ENCODE measurements at regions not wholly inside any gene's neighbourhood (a gene's known extent, or its start where the extent isn't known, plus 50 kb on each side); places are given as distances from the start of the nearest gene placed in this dataset.

DNA sequence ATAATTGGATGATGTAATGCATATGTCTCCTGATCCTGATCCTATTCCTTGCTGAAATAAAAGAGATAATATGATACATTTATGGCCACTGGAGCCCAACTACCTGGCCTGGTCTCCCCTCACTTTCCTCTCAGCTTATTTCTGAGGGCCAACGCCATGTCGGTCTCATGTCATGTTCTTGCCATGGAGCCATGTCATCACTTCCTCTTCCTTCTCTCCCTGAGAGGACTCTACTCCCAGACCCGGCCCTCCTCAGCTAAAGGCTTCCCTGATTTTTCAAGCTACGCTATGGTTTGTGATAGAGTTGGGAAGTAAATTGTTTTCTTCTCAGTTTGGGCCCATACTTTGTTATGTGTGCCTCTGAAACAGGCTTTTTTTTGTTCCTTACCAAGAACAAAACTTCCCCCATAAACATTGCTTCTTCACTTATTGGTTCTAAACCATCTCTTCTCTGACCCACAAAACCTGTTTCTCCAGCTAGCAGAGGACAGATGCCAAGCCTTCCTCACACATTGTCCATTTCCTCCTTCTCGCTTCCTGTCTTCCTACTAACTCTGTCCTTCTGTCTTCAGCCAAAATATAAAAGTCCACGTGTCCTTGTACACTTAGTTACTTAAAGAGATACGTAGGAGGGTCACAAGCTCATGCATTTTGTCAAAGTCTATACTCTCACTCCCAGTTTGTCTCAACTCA lies 319.9 kb upstream of the DACH1 start:
- TF ChIP-seq CTCF (IDR thresholded peaks at IDR 0.05) (no peak), POLR2A (IDR thresholded peaks at IDR 0.05) (no peak), EP300 (IDR thresholded peaks at IDR 0.05) (no peak)

Data from ovary (tissue), 3 donors.